ENCODE measurements at regions not wholly inside any gene's neighbourhood (a gene's known extent, or its start where the extent isn't known, plus 50 kb on each side); places are given as distances from the start of the nearest gene placed in this dataset.

DNA sequence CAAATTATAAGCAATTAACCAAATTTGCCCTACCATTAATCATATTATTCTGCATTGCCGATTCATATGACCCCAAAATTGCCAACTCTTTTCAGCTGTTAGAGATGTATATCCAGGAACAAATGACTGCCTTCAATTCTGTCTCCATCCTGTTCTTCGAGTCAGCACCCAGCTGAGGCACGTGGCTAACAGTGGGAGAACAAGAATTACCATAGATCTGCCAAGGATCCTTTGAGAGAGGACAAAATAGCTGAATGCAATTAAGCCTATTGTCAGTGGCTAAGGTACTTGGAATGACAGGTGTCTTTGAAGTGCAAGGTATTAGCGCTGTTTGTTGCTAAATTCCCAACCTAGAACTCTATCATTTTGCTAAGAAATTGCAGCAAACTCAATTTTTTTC, 426.1 kb downstream of the TSHZ3 start:
- H3K4me1 ChIP-seq (ENCODE audit: insufficient read depth, low read length): no peaks in the 10 kb centered on the region
- no peak overlapping the region for H3T11ph ChIP-seq (ENCODE audit: low read length)
- no peak for DNase-seq
- Mint-ChIP-seq H3K27ac (no peak overlapping the region), H3K36me3 (ENCODE audit: insufficient read depth in 1 of 3, low read depth in 3 of 3) (peaks cover 2 to 3% (median 2%) of the 10 kb centered on the region in 3 experiments; a peak in 2 of 7 replicates), H3K9me3 (peaks cover 7 to 8% of the 10 kb centered on the region in 2 experiments; a peak in 4 of 5 replicates), H3K27me3 (ENCODE audit: low read depth) (peaks cover 67% of the 10 kb centered on the region), H3K4me3 (no peak overlapping the region), H3K4me1 (peaks cover 15 to 17% of the 10 kb centered on the region in 2 experiments)
- H4K5ac ChIP-seq (ENCODE audit: insufficient read length, low read depth, low read length): no peak overlapping the region
- TF ChIP-seq, protein P1, sequence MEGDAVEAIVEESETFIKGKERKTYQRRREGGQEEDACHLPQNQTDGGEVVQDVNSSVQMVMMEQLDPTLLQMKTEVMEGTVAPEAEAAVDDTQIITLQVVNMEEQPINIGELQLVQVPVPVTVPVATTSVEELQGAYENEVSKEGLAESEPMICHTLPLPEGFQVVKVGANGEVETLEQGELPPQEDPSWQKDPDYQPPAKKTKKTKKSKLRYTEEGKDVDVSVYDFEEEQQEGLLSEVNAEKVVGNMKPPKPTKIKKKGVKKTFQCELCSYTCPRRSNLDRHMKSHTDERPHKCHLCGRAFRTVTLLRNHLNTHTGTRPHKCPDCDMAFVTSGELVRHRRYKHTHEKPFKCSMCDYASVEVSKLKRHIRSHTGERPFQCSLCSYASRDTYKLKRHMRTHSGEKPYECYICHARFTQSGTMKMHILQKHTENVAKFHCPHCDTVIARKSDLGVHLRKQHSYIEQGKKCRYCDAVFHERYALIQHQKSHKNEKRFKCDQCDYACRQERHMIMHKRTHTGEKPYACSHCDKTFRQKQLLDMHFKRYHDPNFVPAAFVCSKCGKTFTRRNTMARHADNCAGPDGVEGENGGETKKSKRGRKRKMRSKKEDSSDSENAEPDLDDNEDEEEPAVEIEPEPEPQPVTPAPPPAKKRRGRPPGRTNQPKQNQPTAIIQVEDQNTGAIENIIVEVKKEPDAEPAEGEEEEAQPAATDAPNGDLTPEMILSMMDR (conservative IDR thresholded peaks at IDR 0.05): no peak
- H3K4me2 ChIP-seq (ENCODE audit: insufficient read depth, insufficient read length, low read length): no peak overlapping the region
- peaks cover 5% of the 10 kb centered on the region for H3K9me3 ChIP-seq (ENCODE audit: control insufficient read depth, low read depth, low read length)
- H3K27me3 ChIP-seq (ENCODE audit: insufficient read depth, low read length): no peaks in the 10 kb centered on the region
- no peak overlapping the region for H4K91ac ChIP-seq (ENCODE audit: insufficient read length, low read depth, low read length)
- H3K56ac ChIP-seq (ENCODE audit: insufficient read length, low read depth, low read length): no peak overlapping the region
- no peak overlapping the region for H3K4ac ChIP-seq (ENCODE audit: low read depth, low read length)
- H2BK12ac ChIP-seq (ENCODE audit: insufficient read length, low read depth, low read length): no peak overlapping the region
- no peak overlapping the region for H2BK120ac ChIP-seq (ENCODE audit: low read depth, low read length, poor library complexity, severe bottlenecking)
- H3K79me2 ChIP-seq (ENCODE audit: insufficient read depth, low read length): no peaks in the 10 kb centered on the region
- H3K23ac ChIP-seq (ENCODE audit: insufficient read length, low read depth, low read length): no peak overlapping the region
- no peak overlapping the region for H2AK5ac ChIP-seq (ENCODE audit: insufficient read length, low read length)
- no peak overlapping the region for H3K18ac ChIP-seq (ENCODE audit: insufficient read length, low read depth, low read length)
- H2BK20ac ChIP-seq (ENCODE audit: low read depth, low read length, poor library complexity, severe bottlenecking): no peak overlapping the region
- H2BK15ac ChIP-seq (ENCODE audit: low read depth, low read length): no peak overlapping the region
- no CpG with 5 or more reads among the region's 4 CpGs for WGBS (ENCODE audit: extremely low coverage, insufficient read length, low lambda C conversion rate)
- no peaks in the 10 kb centered on the region for H3K79me1 ChIP-seq (ENCODE audit: insufficient read depth, low read depth, low read length, poor library complexity, severe bottlenecking)
- no peak overlapping the region for H4K8ac ChIP-seq (replicated peaks; ENCODE audit: insufficient read length, low read depth, low read length)
- H3K23me2 ChIP-seq (ENCODE audit: insufficient read length, low read depth, low read length, poor library complexity, severe bottlenecking): no peaks in the 10 kb centered on the region
- no peak overlapping the region for H3K9ac ChIP-seq (ENCODE audit: extremely low read depth, insufficient read length, low read length)
- H2AFZ ChIP-seq (ENCODE audit: low read length): no peak overlapping the region
- H4K20me1 ChIP-seq (ENCODE audit: control insufficient read depth, insufficient read depth, insufficient read length): no peaks in the 10 kb centered on the region
- no peak overlapping the region for H3K14ac ChIP-seq (ENCODE audit: insufficient read depth, low read length)
- no peak overlapping the region for H3K27ac ChIP-seq (ENCODE audit: insufficient read length, low read depth, low read length)
- no peak overlapping the region for H2BK5ac ChIP-seq (ENCODE audit: insufficient read length, low read length)

Measured in H9 (cell line).